ENCODE measurements at regions not wholly inside any gene's neighbourhood (a gene's known extent, or its start where the extent isn't known, plus 50 kb on each side); places are given as distances from the start of the nearest gene placed in this dataset.

- no peak for DNase-seq
- Mint-ChIP-seq H3K27me3 (peaks cover 7% of the 10 kb centered on the region), H3K4me1 (ENCODE audit: low read depth) (no peaks in the 10 kb centered on the region), H3K27ac (no peak overlapping the region), H3K36me3 (ENCODE audit: low read depth) (no peaks in the 10 kb centered on the region), H3K9me3 (no peaks in the 10 kb centered on the region), H3K4me3 (no peak overlapping the region)
These were observed 149.3 kb downstream of the TGFB2 start for GRCh38 chr1:218494449-218494852.

- DNase-seq, result no peak
- H3K27me3 Mint-ChIP-seq, result peaks cover 8% of the 10 kb centered on the region
- no peak overlapping the region for H3K4me3 Mint-ChIP-seq
- H3K36me3 Mint-ChIP-seq (ENCODE audit: low read depth), result no peaks in the 10 kb centered on the region
- no peak overlapping the region for H3K27ac Mint-ChIP-seq
- H3K4me1 Mint-ChIP-seq (ENCODE audit: low read depth), result no peaks in the 10 kb centered on the region
- no peaks in the 10 kb centered on the region for H3K9me3 Mint-ChIP-seq
These were observed 150.8 kb downstream of the TGFB2 start for GRCh38 chr1:218495931-218496330.

- H3K4me3 Mint-ChIP-seq, result no peak overlapping the region
- no peaks in the 10 kb centered on the region for H3K9me3 Mint-ChIP-seq
- no peak for DNase-seq
- no peaks in the 10 kb centered on the region for H3K36me3 Mint-ChIP-seq (ENCODE audit: low read depth)
- no peaks in the 10 kb centered on the region for H3K4me1 Mint-ChIP-seq (ENCODE audit: low read depth)
- H3K27me3 Mint-ChIP-seq, result peaks cover 8% of the 10 kb centered on the region
- H3K27ac Mint-ChIP-seq, result no peak overlapping the region
These were observed 151.4 kb downstream of the TGFB2 start for GRCh38 chr1:218496561-218496960.

GRCh38 chr1:218498056-218498938 is 153.2 kb downstream of the TGFB2 start:
- Mint-ChIP-seq H3K4me1 (ENCODE audit: low read depth) (no peaks in the 10 kb centered on the region), H3K27ac (no peak overlapping the region), H3K4me3 (no peak overlapping the region), H3K27me3 (peaks cover 3% of the 10 kb centered on the region), H3K9me3 (no peaks in the 10 kb centered on the region), H3K36me3 (ENCODE audit: low read depth) (no peaks in the 10 kb centered on the region)
- DNase-seq, result no peak

GRCh38 chr1:218499011-218499691 is 154.0 kb downstream of the TGFB2 start:
- H3K4me3 Mint-ChIP-seq, result no peak overlapping the region
- H3K27ac Mint-ChIP-seq, result no peak overlapping the region
- no peaks in the 10 kb centered on the region for H3K9me3 Mint-ChIP-seq
- no peak for DNase-seq
- H3K36me3 Mint-ChIP-seq (ENCODE audit: low read depth), result no peaks in the 10 kb centered on the region
- no peaks in the 10 kb centered on the region for H3K4me1 Mint-ChIP-seq (ENCODE audit: low read depth)
- H3K27me3 Mint-ChIP-seq, result peaks cover 3% of the 10 kb centered on the region

- Mint-ChIP-seq H3K4me3 (no peak overlapping the region), H3K27me3 (peaks cover 3% of the 10 kb centered on the region), H3K4me1 (ENCODE audit: low read depth) (no peaks in the 10 kb centered on the region), H3K36me3 (ENCODE audit: low read depth) (no peaks in the 10 kb centered on the region), H3K9me3 (no peaks in the 10 kb centered on the region), H3K27ac (no peak overlapping the region)
- no peak for DNase-seq
These were observed 154.8 kb downstream of the TGFB2 start for GRCh38 chr1:218499911-218500310.

GRCh38 chr1:218501161-218501560 is 156.0 kb downstream of the TGFB2 start:
- Mint-ChIP-seq H3K27me3 (peaks cover 3% of the 10 kb centered on the region), H3K36me3 (ENCODE audit: low read depth) (no peaks in the 10 kb centered on the region), H3K4me3 (no peak overlapping the region), H3K27ac (no peak overlapping the region), H3K4me1 (ENCODE audit: low read depth) (no peaks in the 10 kb centered on the region), H3K9me3 (peaks cover under 1% of the 10 kb centered on the region)
- no peak for DNase-seq

GRCh38 chr1:218502383-218502782 is 157.2 kb downstream of the TGFB2 start:
- Mint-ChIP-seq H3K9me3 (peaks cover 12% of the 10 kb centered on the region), H3K27me3 (peaks cover 3% of the 10 kb centered on the region), H3K27ac (no peak overlapping the region), H3K4me1 (ENCODE audit: low read depth) (no peaks in the 10 kb centered on the region), H3K4me3 (no peak overlapping the region), H3K36me3 (ENCODE audit: low read depth) (no peaks in the 10 kb centered on the region)
- no peak for DNase-seq

GRCh38 chr1:218503102-218503501 is 158.0 kb downstream of the TGFB2 start:
- Mint-ChIP-seq H3K27me3 (peaks cover 3% of the 10 kb centered on the region), H3K27ac (no peak overlapping the region), H3K36me3 (ENCODE audit: low read depth) (no peaks in the 10 kb centered on the region), H3K4me1 (ENCODE audit: low read depth) (no peaks in the 10 kb centered on the region), H3K9me3 (peaks cover 13% of the 10 kb centered on the region), H3K4me3 (no peak overlapping the region)
- no peak for DNase-seq

GRCh38 chr1:218507355-218508002 is 162.3 kb downstream of the TGFB2 start:
- H3K4me1 Mint-ChIP-seq (ENCODE audit: low read depth), result no peaks in the 10 kb centered on the region
- no peak overlapping the region for H3K27ac Mint-ChIP-seq
- H3K36me3 Mint-ChIP-seq (ENCODE audit: low read depth), result no peaks in the 10 kb centered on the region
- H3K4me3 Mint-ChIP-seq, result no peak overlapping the region
- DNase-seq, result no peak
- peaks cover 15% of the 10 kb centered on the region for H3K9me3 Mint-ChIP-seq
- H3K27me3 Mint-ChIP-seq, result no peaks in the 10 kb centered on the region

GRCh38 chr1:218510153-218510772 is 165.1 kb downstream of the TGFB2 start:
- H3K27ac Mint-ChIP-seq, result no peak overlapping the region
- H3K9me3 Mint-ChIP-seq, result peaks cover 15% of the 10 kb centered on the region
- H3K36me3 Mint-ChIP-seq (ENCODE audit: low read depth), result no peaks in the 10 kb centered on the region
- no peak overlapping the region for H3K4me3 Mint-ChIP-seq
- no peak for DNase-seq
- H3K27me3 Mint-ChIP-seq, result no peaks in the 10 kb centered on the region
- no peaks in the 10 kb centered on the region for H3K4me1 Mint-ChIP-seq (ENCODE audit: low read depth)

- Mint-ChIP-seq H3K4me1 (ENCODE audit: low read depth) (no peaks in the 10 kb centered on the region), H3K36me3 (ENCODE audit: low read depth) (no peaks in the 10 kb centered on the region), H3K4me3 (no peak overlapping the region), H3K9me3 (peaks cover 1% of the 10 kb centered on the region), H3K27me3 (no peaks in the 10 kb centered on the region), H3K27ac (no peak overlapping the region)
- DNase-seq, result no peak
These were observed 168.2 kb downstream of the TGFB2 start for GRCh38 chr1:218513328-218513727.

- Mint-ChIP-seq H3K4me3 (no peak overlapping the region), H3K36me3 (ENCODE audit: low read depth) (no peaks in the 10 kb centered on the region), H3K4me1 (ENCODE audit: low read depth) (no peaks in the 10 kb centered on the region), H3K9me3 (peaks cover 1% of the 10 kb centered on the region), H3K27ac (no peak overlapping the region), H3K27me3 (no peaks in the 10 kb centered on the region)
- DNase-seq, result no peak
These were observed 169.6 kb downstream of the TGFB2 start for GRCh38 chr1:218514689-218515088.

GRCh38 chr1:218516526-218516925 is 171.4 kb downstream of the TGFB2 start:
- Mint-ChIP-seq H3K27me3 (peaks cover 7% of the 10 kb centered on the region), H3K4me3 (no peak overlapping the region), H3K36me3 (ENCODE audit: low read depth) (no peaks in the 10 kb centered on the region), H3K4me1 (ENCODE audit: low read depth) (no peaks in the 10 kb centered on the region), H3K27ac (no peak overlapping the region), H3K9me3 (peaks cover 1% of the 10 kb centered on the region)
- DNase-seq, result no peak

All from activated T-cell treated with anti-CD3 and anti-CD28 coated beads, Interleukin-2, amount 50 U/mL, for 24 hours (primary cell).